ENCODE measurements at regions not wholly inside any gene's neighbourhood (a gene's known extent, or its start where the extent isn't known, plus 50 kb on each side); places are given as distances from the start of the nearest gene placed in this dataset.

- TF ChIP-seq, protein P1, sequence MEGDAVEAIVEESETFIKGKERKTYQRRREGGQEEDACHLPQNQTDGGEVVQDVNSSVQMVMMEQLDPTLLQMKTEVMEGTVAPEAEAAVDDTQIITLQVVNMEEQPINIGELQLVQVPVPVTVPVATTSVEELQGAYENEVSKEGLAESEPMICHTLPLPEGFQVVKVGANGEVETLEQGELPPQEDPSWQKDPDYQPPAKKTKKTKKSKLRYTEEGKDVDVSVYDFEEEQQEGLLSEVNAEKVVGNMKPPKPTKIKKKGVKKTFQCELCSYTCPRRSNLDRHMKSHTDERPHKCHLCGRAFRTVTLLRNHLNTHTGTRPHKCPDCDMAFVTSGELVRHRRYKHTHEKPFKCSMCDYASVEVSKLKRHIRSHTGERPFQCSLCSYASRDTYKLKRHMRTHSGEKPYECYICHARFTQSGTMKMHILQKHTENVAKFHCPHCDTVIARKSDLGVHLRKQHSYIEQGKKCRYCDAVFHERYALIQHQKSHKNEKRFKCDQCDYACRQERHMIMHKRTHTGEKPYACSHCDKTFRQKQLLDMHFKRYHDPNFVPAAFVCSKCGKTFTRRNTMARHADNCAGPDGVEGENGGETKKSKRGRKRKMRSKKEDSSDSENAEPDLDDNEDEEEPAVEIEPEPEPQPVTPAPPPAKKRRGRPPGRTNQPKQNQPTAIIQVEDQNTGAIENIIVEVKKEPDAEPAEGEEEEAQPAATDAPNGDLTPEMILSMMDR (IDR thresholded peaks at IDR 0.05), result no peak
- no peak for TF ChIP-seq POLR2A (IDR thresholded peaks at IDR 0.05)
Observed at GRCh38 chr13:24012648-24013047, 115.3 kb upstream of the C1QTNF9B start.

All from heart left ventricle (tissue), 13 donors.